Rectal smooth muscle tissue (tissue), 1 donor: ENCODE measurements at regions not wholly inside any gene's neighbourhood (a gene's known extent, or its start where the extent isn't known, plus 50 kb on each side); places are given as distances from the start of the nearest gene placed in this dataset.

ENCODE experiments used
- H3K27ac ChIP-seq: one replicate; pipeline ENCODE4 v1.7.0; 2013; ENCODE audit warnings: low read depth, low read length, inconsistent platforms
- H3K27me3 ChIP-seq: one replicate; pipeline ENCODE4 v1.7.0; 2013; ENCODE audit warnings: low read length; ENCODE audit not compliant: control insufficient read depth, insufficient read depth
- H3K36me3 ChIP-seq: one replicate; pipeline ENCODE4 v1.7.0; 2013; ENCODE audit warnings: low read length; ENCODE audit not compliant: control insufficient read depth, insufficient read depth
- H3K4me1 ChIP-seq: one replicate; pipeline ENCODE4 v1.7.0; 2013; ENCODE audit warnings: low read length; ENCODE audit not compliant: control insufficient read depth, insufficient read depth
- H3K4me3 ChIP-seq: one replicate; pipeline ENCODE4 v1.7.0; 2013; ENCODE audit warnings: low read length
- H3K9ac ChIP-seq: one replicate; pipeline ENCODE4 v1.7.0; 2013; ENCODE audit warnings: low read length

DNA sequence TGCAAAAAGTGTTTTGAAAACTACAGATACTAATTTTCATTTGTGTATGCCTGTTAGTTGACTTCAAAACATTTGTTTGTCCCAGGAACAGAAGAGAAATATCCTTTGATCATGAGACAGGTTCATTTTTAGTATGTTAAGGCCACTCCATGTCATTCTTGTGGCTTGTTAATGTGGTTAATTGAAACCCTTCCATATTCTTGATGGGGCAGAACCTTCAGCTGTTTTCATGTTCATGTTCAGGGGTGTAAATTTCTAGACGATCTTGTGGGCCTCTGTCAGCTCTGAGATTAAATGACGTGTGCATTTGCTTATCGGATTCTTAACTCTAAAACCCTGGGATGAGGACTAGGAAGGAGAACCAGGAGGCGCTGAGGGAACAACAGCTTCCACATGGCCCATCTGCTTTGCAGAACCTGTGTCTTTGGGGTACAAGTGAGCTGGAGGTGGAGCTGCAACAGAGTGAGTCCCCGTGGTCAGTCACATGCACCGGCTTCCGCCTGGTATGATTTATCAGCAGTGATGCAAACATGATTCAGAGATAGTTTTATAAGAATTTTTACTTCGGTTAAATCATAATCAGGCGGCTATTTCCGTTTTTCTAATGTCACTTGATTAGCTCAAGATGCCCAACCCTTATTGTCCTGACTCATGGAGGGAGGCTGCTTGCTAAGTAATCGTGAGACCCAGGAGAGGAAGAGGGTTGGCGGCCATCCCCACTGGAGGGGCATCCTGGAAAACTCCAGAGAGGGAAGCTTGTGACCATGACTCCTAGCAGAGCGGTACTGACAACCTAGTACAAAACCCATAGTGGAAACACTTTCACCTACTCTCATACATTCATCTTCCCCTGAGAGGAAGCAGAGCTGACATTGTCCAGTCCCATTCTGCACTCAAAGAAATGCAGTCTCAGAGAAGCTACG, 138.4 kb downstream of the C9orf152 start:
- Histone ChIP-seq H3K27me3 (no peaks in the 10 kb centered on the region), H3K4me3 (no peak overlapping the region), H3K27ac (no peak overlapping the region), H3K36me3 (no peaks in the 10 kb centered on the region), H3K4me1 (no peaks in the 10 kb centered on the region), H3K9ac (no peak overlapping the region)

DNA sequence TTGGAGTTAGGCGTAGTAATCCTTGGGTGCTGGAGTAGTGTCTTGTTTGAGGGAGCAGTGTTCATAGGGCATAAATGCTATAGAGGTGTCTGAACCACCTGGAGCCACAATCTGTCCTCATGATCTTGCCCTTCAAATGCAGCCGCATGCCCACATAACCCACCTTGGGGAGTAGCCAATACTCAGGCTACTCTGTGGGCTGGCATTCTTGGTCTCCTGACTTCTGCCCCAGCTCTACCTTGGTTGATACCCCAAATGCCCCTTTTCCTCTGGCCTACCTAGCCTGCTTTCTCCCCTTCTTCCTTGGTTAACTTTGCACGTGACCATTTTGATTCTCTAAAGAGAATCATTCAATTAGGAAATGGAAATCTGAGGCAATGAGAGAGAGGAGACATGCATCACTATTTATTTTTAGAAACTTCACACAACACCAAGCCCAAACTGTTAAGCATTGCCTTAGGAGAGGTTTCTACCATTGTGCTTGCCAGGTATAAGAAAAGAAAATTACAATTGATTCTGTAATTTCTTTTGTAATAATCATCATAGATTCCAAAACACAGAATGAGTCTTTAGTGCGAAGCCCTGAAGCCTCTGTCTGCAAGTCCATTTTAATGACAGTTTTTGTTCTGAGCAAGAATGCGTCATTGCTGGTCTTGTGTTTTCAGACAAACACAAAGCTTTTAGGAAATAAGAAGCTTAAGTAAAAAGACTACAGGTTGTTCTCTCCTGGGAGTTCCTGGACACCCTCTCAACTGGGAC, 135.2 kb downstream of the C9orf152 start:
- Histone ChIP-seq H3K4me3 (no peak overlapping the region), H3K4me1 (no peaks in the 10 kb centered on the region), H3K27me3 (no peaks in the 10 kb centered on the region), H3K36me3 (no peaks in the 10 kb centered on the region), H3K27ac (no peak overlapping the region), H3K9ac (no peak overlapping the region)

DNA sequence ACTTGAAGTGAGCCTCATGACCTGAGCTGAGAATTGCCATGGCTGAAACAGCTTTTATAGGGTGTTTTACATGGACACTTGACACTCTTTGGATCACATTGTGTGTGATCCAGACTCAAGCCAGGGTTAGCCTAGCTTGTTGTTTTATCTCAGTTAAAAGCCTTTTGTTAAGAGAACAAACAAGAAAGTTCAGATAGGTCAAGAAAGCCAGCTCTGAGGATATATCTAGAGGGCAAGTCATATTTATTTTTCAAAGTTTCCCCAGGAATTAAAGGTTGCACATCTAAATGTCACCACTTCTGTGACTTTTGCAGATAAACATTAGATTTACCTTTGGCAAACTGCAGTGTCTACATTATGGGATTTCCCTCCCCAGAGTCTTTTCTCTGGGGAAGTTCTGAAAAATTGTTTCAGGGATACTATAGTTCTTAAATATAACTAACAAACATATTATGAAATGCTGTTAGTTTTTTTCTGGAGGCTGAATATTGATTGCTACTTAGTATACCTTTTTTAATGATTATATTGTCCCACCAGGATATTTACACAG, 134.5 kb downstream of the C9orf152 start:
- no peaks in the 10 kb centered on the region for H3K36me3 ChIP-seq
- H3K9ac ChIP-seq: no peak overlapping the region
- H3K4me1 ChIP-seq: no peaks in the 10 kb centered on the region
- H3K27ac ChIP-seq: no peak overlapping the region
- no peak overlapping the region for H3K4me3 ChIP-seq
- H3K27me3 ChIP-seq: no peaks in the 10 kb centered on the region

DNA sequence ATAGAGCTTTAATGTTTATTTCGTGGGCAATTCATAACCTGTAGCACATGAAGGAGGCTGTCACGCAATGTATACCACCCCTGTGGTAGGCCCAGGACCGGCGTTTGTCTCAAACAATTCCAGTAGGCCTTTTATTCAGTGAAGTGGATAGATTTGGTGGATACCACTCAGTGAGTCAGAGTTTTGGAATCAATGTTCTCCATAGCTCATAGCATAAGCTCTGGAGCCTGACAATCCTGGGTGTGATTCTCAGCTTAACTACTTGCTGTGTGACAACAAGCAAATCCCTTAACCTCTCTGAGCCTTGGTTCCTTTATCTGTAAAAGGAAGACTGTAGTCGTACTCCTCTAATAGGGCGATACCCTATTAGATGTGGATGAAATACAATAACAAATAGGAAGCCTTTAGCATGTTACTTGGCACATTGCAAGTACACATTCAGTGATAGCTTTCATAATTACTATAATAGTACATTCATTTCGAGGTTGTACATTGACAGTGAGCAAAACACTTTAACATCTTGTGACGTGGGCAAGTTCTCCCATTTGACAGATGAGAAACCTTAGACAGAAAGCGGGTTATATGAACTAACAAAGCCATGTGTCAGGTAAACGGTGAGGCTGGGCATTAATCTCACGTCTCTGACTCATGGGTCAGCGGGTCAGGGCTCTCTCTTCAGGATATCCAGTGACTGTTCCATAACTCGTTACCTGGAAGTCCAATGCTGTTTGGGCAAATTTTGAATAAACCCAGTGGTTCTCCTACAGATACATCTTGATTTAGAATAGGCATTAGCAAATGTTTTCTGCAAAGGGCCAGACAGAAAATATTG, 130.8 kb downstream of the C9orf152 start:
- H3K27ac ChIP-seq: no peak overlapping the region
- no peak overlapping the region for H3K4me3 ChIP-seq
- no peak overlapping the region for H3K9ac ChIP-seq
- peaks cover 9% of the 10 kb centered on the region for H3K4me1 ChIP-seq
- no peaks in the 10 kb centered on the region for H3K27me3 ChIP-seq
- no peaks in the 10 kb centered on the region for H3K36me3 ChIP-seq

DNA sequence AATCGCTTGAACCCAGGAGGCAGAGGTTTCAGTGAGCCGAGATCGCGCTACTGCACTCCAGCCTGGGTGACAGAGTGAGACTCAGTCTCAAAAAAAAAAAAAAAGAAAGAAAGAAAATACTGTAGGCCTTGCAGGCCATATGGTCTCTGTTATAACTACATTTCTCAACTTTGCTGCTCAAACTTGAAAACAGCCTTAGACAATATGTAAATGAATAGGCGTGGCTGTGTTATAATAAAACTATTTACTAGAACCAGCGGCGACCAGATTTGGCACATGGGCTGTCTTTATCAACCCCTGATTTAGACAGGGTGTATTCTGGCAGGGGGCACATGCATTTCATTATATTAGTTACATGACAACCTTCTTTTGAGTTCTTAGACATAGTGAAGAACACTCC, 130.0 kb downstream of the C9orf152 start:
- Histone ChIP-seq H3K27me3 (no peaks in the 10 kb centered on the region), H3K27ac (no peak overlapping the region), H3K4me3 (no peak overlapping the region), H3K4me1 (peaks cover 9% of the 10 kb centered on the region), H3K9ac (no peak overlapping the region), H3K36me3 (no peaks in the 10 kb centered on the region)

DNA sequence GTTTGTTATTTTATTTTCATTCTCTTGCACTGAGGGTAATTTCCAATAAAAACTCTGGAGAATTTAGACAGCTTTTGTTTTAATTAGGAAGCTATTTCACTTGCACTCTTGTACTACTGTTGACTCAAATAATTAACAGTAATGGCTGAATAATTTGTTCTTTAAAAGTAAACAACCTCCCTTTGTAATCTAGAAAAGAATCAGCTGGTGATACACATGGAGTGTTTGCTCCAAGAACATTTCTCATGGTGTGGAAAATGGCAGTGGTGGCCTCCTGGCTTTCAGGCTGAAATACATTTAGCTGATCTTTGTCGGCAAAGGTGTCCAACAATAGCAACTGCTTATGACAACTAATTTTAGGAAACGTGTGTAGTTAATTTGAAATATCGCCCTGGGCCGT, 129.4 kb downstream of the C9orf152 start:
- no peak overlapping the region for H3K4me3 ChIP-seq
- no peak overlapping the region for H3K27ac ChIP-seq
- no peak overlapping the region for H3K9ac ChIP-seq
- H3K4me1 ChIP-seq: peaks cover 9% of the 10 kb centered on the region
- H3K27me3 ChIP-seq: no peaks in the 10 kb centered on the region
- H3K36me3 ChIP-seq: no peaks in the 10 kb centered on the region

DNA sequence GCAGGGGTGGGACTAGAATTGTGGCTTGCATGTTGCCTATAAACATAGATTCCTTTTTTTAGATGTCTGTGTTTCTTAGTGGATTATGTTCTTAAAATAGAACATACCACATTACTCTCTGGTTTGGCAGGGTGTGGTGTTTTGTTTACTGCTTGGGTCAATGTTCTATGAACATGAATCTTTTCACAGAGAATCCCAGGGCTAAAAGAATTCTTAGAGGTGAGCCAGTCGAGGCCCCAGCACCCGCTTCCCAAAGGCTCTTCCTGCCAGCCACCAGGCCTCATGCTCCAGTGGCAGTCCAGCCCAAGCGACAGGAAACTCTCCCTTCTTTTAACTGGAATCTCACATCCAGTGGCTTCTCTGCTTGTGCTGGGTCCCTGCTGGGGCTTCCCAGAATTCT, 126.6 kb downstream of the C9orf152 start:
- Histone ChIP-seq H3K27me3 (no peaks in the 10 kb centered on the region), H3K27ac (no peak overlapping the region), H3K4me1 (peaks cover 9% of the 10 kb centered on the region), H3K36me3 (no peaks in the 10 kb centered on the region), H3K9ac (no peak overlapping the region), H3K4me3 (peak overlapping the region; percentile 24)

DNA sequence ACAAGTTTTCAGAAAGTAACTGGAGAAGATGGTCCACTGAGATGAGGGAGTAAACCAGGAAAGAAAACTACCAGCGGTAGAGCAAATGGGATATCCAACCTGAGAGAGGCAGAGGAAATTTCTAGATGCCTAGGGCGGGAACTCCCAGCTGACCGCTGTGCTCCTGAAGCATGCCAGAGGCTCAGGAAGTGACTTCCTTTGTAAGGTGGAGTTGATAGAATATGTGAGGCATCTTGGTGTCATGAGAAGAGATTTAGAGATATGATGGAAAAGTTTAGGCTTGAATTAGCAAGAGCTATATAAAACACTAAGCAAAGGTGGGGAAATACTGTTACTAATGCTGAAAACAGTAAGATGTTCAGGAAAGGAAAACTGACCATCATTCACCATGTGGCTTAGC, 124.1 kb downstream of the C9orf152 start:
- Histone ChIP-seq H3K27me3 (no peaks in the 10 kb centered on the region), H3K4me1 (peaks cover 9% of the 10 kb centered on the region), H3K36me3 (no peaks in the 10 kb centered on the region), H3K9ac (no peak overlapping the region), H3K27ac (no peak overlapping the region), H3K4me3 (no peak overlapping the region)

DNA sequence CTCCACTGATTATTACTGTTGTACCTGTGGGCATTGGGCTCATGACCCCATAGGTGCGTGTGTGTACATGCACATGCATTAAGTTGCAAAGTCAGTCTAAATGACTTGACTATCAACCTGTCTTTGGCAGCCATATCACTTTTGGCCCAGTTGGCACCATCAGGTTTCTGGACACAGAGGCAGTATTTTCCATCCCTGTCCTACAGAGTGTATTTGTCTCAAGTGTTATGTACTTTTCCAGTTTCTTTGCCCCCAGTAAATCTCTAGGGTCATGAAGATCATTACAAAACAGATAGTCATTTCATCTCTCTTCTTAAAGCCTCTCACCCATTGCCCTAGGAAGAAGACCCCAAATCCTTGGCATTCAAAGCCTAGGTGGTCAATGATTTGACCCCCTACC, 121.4 kb downstream of the C9orf152 start:
- Histone ChIP-seq H3K4me3 (no peak overlapping the region), H3K27me3 (no peaks in the 10 kb centered on the region), H3K9ac (no peak overlapping the region), H3K4me1 (peaks cover 3% of the 10 kb centered on the region), H3K27ac (no peak overlapping the region), H3K36me3 (no peaks in the 10 kb centered on the region)

DNA sequence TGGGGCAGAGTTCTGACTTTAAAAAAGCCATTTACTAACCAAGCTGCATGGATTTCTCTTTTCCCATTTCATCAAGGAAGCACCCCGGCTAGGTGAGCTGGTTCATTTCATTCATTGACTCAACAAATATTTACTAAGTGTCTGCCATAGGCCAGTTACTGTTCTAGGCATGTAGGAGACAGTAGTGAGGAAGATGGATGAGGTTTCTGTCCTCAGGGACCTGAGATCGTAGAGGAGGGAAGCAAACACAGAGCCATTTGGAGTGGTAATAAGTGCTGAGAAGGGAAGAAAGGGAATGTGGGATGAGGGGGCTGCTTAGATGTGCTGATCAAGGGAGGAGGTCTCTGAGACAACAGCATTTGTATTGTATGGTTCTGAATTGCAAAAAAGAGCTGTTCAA, 120.4 kb downstream of the C9orf152 start:
- Histone ChIP-seq H3K27me3 (no peaks in the 10 kb centered on the region), H3K4me3 (no peak overlapping the region), H3K9ac (no peak overlapping the region), H3K4me1 (no peaks in the 10 kb centered on the region), H3K27ac (no peak overlapping the region), H3K36me3 (no peaks in the 10 kb centered on the region)

DNA sequence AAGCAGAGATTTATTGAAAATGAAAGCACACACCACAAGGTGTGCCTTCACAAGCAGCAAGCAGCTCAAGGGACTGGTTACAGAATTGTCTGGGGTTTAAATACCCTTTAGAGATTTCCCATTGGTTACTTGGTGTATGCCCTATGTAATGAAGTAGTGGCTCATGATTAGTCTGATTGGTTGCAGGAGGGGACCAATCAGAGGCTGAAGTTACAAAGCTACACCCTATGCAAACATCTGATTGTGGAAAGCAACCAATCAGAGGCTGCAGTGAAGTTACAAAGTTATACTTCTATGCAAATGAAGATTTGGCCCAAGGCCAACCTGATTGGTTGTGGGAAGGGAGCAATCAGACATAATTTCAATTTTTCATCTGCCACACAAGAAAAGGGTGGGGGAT, 119.9 kb downstream of the C9orf152 start:
- H3K27ac ChIP-seq: no peak overlapping the region
- no peaks in the 10 kb centered on the region for H3K27me3 ChIP-seq
- H3K4me3 ChIP-seq: no peak overlapping the region
- no peaks in the 10 kb centered on the region for H3K36me3 ChIP-seq
- H3K4me1 ChIP-seq: no peaks in the 10 kb centered on the region
- H3K9ac ChIP-seq: no peak overlapping the region
